ENCODE measurements at regions not wholly inside any gene's neighbourhood (a gene's known extent, or its start where the extent isn't known, plus 50 kb on each side); places are given as distances from the start of the nearest gene placed in this dataset.

DNA sequence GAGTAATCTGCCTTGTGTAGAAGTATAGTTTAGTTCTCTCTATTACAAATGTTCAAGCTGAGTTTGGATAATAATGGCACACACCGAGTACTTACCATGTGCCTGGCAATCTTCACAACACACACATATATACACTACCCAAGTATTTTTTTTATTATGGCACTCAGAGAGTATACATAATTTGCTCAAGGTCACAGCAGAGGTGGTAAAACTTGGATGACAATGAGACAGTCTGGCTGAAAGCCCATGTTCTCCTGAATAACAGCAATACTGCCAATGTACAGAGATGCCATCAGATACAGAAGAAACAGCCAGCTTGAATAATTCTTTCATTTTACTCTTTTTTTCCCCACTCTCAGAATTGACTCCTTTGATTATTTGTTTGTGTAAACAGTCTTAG is 460.0 kb downstream of the CNTN6 start:
- TF ChIP-seq, protein P1, sequence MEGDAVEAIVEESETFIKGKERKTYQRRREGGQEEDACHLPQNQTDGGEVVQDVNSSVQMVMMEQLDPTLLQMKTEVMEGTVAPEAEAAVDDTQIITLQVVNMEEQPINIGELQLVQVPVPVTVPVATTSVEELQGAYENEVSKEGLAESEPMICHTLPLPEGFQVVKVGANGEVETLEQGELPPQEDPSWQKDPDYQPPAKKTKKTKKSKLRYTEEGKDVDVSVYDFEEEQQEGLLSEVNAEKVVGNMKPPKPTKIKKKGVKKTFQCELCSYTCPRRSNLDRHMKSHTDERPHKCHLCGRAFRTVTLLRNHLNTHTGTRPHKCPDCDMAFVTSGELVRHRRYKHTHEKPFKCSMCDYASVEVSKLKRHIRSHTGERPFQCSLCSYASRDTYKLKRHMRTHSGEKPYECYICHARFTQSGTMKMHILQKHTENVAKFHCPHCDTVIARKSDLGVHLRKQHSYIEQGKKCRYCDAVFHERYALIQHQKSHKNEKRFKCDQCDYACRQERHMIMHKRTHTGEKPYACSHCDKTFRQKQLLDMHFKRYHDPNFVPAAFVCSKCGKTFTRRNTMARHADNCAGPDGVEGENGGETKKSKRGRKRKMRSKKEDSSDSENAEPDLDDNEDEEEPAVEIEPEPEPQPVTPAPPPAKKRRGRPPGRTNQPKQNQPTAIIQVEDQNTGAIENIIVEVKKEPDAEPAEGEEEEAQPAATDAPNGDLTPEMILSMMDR (conservative IDR thresholded peaks at IDR 0.05; ENCODE audit: low read length) = no peak
- TF ChIP-seq EZH2phosphoT487 (IDR thresholded peaks at IDR 0.05; ENCODE audit: borderline replicate concordance) = no peak

All from Loucy (cell line).